Esophagus squamous epithelium (tissue), 4 donors: ENCODE measurements at regions not wholly inside any gene's neighbourhood (a gene's known extent, or its start where the extent isn't known, plus 50 kb on each side); places are given as distances from the start of the nearest gene placed in this dataset.

Source experiments
- POLR2A ChIP-seq, 4 donors: fragments of 450-650 bp; IDR thresholded peaks; one replicate each; pipeline ENCODE4 v1.6.1; 2017; ENCODE audit warnings: antibody characterized with exemption in 4 of 4, mild to moderate bottlenecking in 4 of 4, moderate library complexity in 3 of 4
- TF ChIP-seq, protein P1 (sequence below), 6 experiments: fragments of 450-650 bp in 4 of 6; fragments of 200-600 bp in 2 of 6; sonication (generic) in 2 of 6; IDR thresholded peaks; one replicate each; pipeline ENCODE4 v1.5.1; 2016 to 2019; ENCODE audit warnings: antibody characterized with exemption in 6 of 6, mild to moderate bottlenecking in 4 of 6, moderate library complexity in 4 of 6

DNA sequence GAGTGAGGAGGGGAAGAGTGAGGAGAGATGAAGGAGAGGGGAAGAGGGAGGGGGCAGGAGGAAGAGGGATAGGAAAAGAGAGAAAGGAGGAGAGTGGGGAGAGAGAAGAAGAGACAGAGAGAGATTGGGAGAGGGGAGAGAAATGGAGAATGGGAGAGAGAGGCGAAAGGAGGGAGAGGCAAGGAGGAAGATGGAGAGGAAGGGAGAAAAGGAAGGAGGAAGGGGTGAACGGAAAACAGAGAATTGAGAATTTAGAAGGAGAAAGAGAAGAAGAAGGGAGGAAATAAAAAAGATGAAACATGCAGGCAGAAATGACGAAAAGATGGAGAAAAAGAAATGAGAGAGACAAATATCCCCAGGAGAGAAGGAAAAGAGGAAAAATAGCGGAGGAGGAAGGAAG, 502.8 kb downstream of the MN1 start:
- no peak for TF ChIP-seq POLR2A (IDR thresholded peaks at IDR 0.05)
- TF ChIP-seq, protein P1, sequence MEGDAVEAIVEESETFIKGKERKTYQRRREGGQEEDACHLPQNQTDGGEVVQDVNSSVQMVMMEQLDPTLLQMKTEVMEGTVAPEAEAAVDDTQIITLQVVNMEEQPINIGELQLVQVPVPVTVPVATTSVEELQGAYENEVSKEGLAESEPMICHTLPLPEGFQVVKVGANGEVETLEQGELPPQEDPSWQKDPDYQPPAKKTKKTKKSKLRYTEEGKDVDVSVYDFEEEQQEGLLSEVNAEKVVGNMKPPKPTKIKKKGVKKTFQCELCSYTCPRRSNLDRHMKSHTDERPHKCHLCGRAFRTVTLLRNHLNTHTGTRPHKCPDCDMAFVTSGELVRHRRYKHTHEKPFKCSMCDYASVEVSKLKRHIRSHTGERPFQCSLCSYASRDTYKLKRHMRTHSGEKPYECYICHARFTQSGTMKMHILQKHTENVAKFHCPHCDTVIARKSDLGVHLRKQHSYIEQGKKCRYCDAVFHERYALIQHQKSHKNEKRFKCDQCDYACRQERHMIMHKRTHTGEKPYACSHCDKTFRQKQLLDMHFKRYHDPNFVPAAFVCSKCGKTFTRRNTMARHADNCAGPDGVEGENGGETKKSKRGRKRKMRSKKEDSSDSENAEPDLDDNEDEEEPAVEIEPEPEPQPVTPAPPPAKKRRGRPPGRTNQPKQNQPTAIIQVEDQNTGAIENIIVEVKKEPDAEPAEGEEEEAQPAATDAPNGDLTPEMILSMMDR (IDR thresholded peaks at IDR 0.05) = no peak
